ENCODE measurements at regions not wholly inside any gene's neighbourhood (a gene's known extent, or its start where the extent isn't known, plus 50 kb on each side); places are given as distances from the start of the nearest gene placed in this dataset.

DNA sequence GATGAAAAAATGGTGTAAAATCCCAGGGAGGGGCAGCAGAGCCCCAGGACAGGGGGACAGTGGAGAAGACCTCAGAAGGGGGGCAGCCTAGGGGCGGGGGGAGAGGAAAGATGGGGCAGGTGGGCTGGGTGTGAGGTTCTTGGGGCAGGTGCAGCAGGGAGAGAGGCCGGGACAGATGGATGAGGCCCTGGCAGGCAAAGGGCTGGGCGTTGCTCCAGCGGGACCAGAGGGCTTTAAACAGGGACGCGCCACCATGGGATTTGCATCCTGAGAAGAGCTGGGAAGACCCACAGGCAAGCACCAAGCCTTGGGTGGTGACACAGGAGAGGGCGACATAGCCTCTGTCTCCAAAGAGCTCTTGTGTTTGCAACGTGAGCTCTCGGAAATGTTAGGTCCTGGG, 1342.8 kb downstream of the TBC1D22A start:
- DNase-seq (ENCODE audit: low read depth) = no peak
- no peak overlapping the region for H3K4me3 ChIP-seq (ENCODE audit: low read length)
- TF ChIP-seq, protein P1, sequence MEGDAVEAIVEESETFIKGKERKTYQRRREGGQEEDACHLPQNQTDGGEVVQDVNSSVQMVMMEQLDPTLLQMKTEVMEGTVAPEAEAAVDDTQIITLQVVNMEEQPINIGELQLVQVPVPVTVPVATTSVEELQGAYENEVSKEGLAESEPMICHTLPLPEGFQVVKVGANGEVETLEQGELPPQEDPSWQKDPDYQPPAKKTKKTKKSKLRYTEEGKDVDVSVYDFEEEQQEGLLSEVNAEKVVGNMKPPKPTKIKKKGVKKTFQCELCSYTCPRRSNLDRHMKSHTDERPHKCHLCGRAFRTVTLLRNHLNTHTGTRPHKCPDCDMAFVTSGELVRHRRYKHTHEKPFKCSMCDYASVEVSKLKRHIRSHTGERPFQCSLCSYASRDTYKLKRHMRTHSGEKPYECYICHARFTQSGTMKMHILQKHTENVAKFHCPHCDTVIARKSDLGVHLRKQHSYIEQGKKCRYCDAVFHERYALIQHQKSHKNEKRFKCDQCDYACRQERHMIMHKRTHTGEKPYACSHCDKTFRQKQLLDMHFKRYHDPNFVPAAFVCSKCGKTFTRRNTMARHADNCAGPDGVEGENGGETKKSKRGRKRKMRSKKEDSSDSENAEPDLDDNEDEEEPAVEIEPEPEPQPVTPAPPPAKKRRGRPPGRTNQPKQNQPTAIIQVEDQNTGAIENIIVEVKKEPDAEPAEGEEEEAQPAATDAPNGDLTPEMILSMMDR (IDR thresholded peaks at IDR 0.05; ENCODE audit: insufficient read depth, low read depth, low read length, missing control alignments) = no peak

DNA sequence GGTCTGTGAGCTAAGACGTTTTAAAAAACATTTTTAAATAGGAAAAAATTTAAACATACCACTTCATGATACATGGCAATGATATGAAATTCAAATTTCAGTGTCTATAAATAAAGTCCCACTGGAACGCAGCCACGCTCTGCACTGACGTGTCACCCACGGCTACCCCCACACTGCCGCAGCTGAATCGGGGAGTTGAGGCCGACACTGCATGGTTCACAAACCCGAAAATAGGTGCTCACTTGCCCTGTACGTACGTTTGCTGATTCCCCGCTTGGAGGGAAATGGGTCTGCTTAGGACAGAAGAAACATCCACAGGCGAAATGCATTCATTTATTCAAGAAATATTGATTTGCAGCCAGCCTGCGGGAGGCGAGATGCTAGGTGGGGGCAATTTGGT, 1342.3 kb downstream of the TBC1D22A start:
- TF ChIP-seq, protein P1 (IDR thresholded peaks at IDR 0.05; ENCODE audit: insufficient read depth, low read depth, low read length, missing control alignments) = no peak
- no peak for DNase-seq (ENCODE audit: low read depth)
- H3K4me3 ChIP-seq (ENCODE audit: low read length) = no peak overlapping the region

DNA sequence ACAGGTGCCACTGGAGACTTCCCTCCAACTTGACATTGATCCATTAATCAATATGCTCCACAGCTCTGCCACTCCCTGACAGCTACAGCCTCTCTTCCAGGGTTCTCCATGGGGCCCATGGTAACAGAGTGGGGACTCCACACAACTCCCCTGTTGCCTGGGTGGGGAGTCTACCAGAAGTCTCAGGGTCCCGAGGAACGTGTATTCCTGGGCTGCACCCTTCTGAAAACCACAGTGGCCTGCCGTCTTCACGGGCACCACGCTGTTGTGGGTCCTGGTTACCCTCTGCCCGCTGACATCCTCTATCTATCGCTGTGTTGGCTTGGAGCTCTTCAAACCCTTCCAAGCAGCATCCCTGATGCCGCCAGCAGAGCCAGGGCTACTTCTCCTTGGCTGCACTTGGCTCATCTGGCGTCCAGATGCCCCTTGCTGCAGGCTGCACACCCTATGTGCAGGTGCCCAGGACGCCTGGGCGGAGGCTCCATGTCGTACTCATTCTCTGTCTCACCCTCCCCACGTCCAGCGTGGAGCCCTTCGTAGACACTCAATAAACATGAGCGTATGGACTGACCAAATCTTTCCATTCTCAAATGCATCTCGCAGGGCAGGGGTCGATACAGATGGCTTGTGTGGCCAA, 1341.8 kb downstream of the TBC1D22A start:
- no peak overlapping the region for H3K4me3 ChIP-seq (ENCODE audit: low read length)
- TF ChIP-seq, protein P1 (IDR thresholded peaks at IDR 0.05; ENCODE audit: insufficient read depth, low read depth, low read length, missing control alignments) = no peak
- DNase-seq (ENCODE audit: low read depth) = no peak

DNA sequence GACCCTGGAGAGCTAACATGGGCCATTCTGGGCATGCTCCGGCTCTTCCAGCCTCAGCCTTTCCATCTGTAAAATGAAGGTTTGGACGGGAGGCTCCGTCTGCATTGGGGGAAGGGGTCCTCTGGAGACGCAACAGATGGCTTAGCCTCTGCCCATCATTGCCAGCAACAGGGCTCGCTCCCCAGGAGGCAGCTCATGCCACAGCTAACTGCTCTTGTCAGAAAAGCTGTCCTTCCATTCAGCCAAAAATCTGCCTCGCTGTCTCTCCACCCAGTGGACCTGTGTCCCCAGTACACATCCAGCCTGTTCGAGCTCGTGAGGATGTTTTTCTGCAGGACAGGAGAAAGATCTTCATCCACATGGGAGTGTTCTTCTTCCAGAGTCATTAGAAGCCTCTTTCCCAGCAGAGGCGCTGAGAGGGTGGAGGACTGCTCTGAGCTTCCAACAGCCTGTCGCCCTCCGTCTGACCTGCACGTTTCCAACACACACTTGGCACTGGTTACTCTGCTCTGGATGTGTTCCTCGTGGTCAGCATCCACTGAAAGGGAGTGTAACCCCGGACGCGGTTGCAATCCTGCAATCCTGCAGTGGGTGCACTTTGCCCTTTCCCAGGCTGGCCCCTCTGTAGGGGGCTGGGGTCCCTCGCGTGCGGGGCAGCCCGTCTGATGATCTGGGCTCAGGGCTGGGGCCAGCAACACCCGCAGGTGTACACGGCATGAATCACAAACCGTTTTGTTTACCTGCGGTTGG, 1340.9 kb downstream of the TBC1D22A start:
- TF ChIP-seq, protein P1 (IDR thresholded peaks at IDR 0.05; ENCODE audit: insufficient read depth, low read depth, low read length, missing control alignments) = no peak
- H3K4me3 ChIP-seq (ENCODE audit: low read length) = no peak overlapping the region
- no peak for DNase-seq (ENCODE audit: low read depth)

DNA sequence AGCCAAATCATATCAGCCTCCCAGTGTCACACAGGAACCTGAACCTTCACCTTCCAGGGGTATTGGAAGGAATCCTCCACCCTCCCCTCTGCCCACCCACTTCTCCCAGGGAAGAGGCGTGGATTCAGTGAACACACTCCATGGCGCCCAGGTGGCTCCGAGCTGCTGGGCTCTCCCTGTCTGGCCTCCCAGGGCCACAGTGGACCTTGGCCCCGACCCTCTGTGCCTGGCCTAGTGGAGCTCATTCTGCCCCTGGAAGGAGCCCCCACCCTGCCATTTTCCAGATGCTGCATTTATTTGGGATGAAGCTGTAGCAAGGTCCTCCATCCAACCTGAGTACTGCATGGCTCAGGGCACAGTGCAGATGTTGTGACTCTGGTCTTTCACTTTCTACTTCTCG, 1340.1 kb downstream of the TBC1D22A start:
- TF ChIP-seq, protein P1 (IDR thresholded peaks at IDR 0.05; ENCODE audit: insufficient read depth, low read depth, low read length, missing control alignments) = no peak
- no peak for DNase-seq (ENCODE audit: low read depth)
- H3K4me3 ChIP-seq (ENCODE audit: low read length) = no peak overlapping the region

DNA sequence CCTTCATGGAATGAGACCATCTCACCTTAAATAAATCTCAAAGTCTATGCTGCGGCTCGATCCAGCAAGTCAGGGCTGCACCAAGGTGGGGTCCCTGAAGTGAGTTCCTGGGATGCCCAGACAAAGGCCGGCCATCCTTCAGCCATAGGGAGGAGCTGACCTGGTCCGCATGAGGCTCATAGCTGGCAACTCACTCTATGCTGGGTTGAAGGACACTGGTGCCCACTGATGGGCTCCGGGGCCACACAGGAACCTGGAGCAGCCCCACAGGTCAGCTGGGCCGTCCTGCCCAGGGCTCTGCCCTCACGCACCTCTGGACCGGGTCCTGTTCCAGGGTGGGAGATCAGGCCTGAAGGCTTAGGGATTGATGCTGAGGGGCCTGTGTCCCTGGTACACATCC, 1339.3 kb downstream of the TBC1D22A start:
- DNase-seq (ENCODE audit: low read depth) = no peak
- TF ChIP-seq, protein P1 (IDR thresholded peaks at IDR 0.05; ENCODE audit: insufficient read depth, low read depth, low read length, missing control alignments) = no peak
- H3K4me3 ChIP-seq (ENCODE audit: low read length) = no peak overlapping the region

All from epithelial cell of esophagus (primary cell).